NCI-H2196 treated with DMSO at 0.1 percent for 48 hours (cell line): ENCODE measurements at regions not wholly inside any gene's neighbourhood (a gene's known extent, or its start where the extent isn't known, plus 50 kb on each side); places are given as distances from the start of the nearest gene placed in this dataset.

ENCODE experiments used
- DNase-seq: peaks from one replicate; lab custom pipeline; 2025; ENCODE audit not compliant: unreplicated experiment; lab: John Stamatoyannopoulos, UW

- no peak for DNase-seq
Observed at GRCh38 chr9:28782630-28783029, 1209.3 kb upstream of the C9orf72 start.

- no peak for DNase-seq
Observed at GRCh38 chr9:28792716-28793115, 1219.4 kb upstream of the C9orf72 start.

GRCh38 chr9:28799876-28800275 is 1226.6 kb upstream of the C9orf72 start:
- no peak for DNase-seq

GRCh38 chr9:28801144-28801799 is 1228.0 kb upstream of the C9orf72 start:
- no peak for DNase-seq

GRCh38 chr9:28805197-28805596 is 1231.9 kb upstream of the C9orf72 start:
- no peak for DNase-seq

GRCh38 chr9:28808042-28808441 is 1234.8 kb upstream of the C9orf72 start:
- no peak for DNase-seq

- no peak for DNase-seq
Observed at GRCh38 chr9:28810388-28811075, 1237.3 kb upstream of the C9orf72 start.

GRCh38 chr9:28820741-28821140 is 1247.5 kb upstream of the C9orf72 start:
- no peak for DNase-seq

- no peak for DNase-seq
Observed at GRCh38 chr9:28821240-28821639, 1248.0 kb upstream of the C9orf72 start.

GRCh38 chr9:28824432-28824963 is 1251.2 kb upstream of the C9orf72 start:
- DNase-seq, result no peak

- no peak for DNase-seq
Observed at GRCh38 chr9:28832168-28832770, 1259.0 kb upstream of the C9orf72 start.

GRCh38 chr9:28834156-28834555 is 1260.9 kb upstream of the C9orf72 start:
- DNase-seq, result no peak

- no peak for DNase-seq
Observed at GRCh38 chr9:28839778-28840430, 1266.6 kb upstream of the C9orf72 start.

- no peak for DNase-seq
Observed at GRCh38 chr9:28841775-28842174, 1268.5 kb upstream of the C9orf72 start.

- DNase-seq, result no peak
Observed at GRCh38 chr9:28847331-28847730, 1274.0 kb upstream of the C9orf72 start.

- DNase-seq, result no peak
Observed at GRCh38 chr9:28848671-28849070, 1275.4 kb upstream of the C9orf72 start.

- DNase-seq, result no peak
Observed at GRCh38 chr9:28853477-28853876, 1280.2 kb upstream of the C9orf72 start.

GRCh38 chr9:28866951-28867350 is 1293.7 kb upstream of the C9orf72 start:
- no peak for DNase-seq

- no peak for DNase-seq
Observed at GRCh38 chr9:28868228-28868990, 1295.1 kb upstream of the C9orf72 start.

GRCh38 chr9:28882529-28882928 is 1309.2 kb upstream of the C9orf72 start:
- DNase-seq, result no peak

- no peak for DNase-seq
Observed at GRCh38 chr9:28883234-28883633, 1310.0 kb upstream of the C9orf72 start.
